H9 (cell line): ENCODE measurements at regions not wholly inside any gene's neighbourhood (a gene's known extent, or its start where the extent isn't known, plus 50 kb on each side); places are given as distances from the start of the nearest gene placed in this dataset.

ENCODE experiments used
- DNase-seq: peaks from one replicate; pipeline ENCODE4 v3.0.0-alpha.2; 2017
- H2AFZ ChIP-seq: one replicate; pipeline ENCODE4 v1.6.1; 2013; ENCODE audit warnings: mild to moderate bottlenecking, low read length, control low read depth, moderate library complexity
- H2AK5ac ChIP-seq: 2 replicates; pipeline ENCODE4 v1.6.1; 2013; ENCODE audit warnings: low read length, control low read depth, mixed read lengths; ENCODE audit not compliant: insufficient read length
- H2BK120ac ChIP-seq: one replicate; pipeline ENCODE4 v1.6.1; 2013; ENCODE audit warnings: low read depth, mild to moderate bottlenecking, low read length, control low read depth, inconsistent platforms; ENCODE audit not compliant: poor library complexity, severe bottlenecking
- H2BK12ac ChIP-seq: 2 replicates; pipeline ENCODE4 v1.6.1; 2013; ENCODE audit warnings: low read length, control low read depth, mixed read lengths, low read depth; ENCODE audit not compliant: insufficient read length
- H2BK15ac ChIP-seq: 2 replicates; pipeline ENCODE4 v1.6.1; 2013; ENCODE audit warnings: low read depth, low read length, control low read depth
- H2BK20ac ChIP-seq: one replicate; pipeline ENCODE4 v1.6.1; 2013; ENCODE audit warnings: low read depth, mild to moderate bottlenecking, low read length, control low read depth, inconsistent platforms; ENCODE audit not compliant: poor library complexity, severe bottlenecking
- H2BK5ac ChIP-seq: 2 replicates; pipeline ENCODE4 v1.6.1; 2013; ENCODE audit warnings: low read length, control low read depth, mixed read lengths; ENCODE audit not compliant: insufficient read length
- H3K14ac ChIP-seq: 2 replicates; pipeline ENCODE4 v1.6.1; 2013; ENCODE audit warnings: low read length, control low read depth; ENCODE audit not compliant: insufficient read depth
- H3K18ac ChIP-seq: 2 replicates; pipeline ENCODE4 v1.6.1; 2013; ENCODE audit warnings: low read depth, mild to moderate bottlenecking, mixed read lengths, low read length, control low read depth; ENCODE audit not compliant: insufficient read length
- H3K23ac ChIP-seq: 2 replicates; pipeline ENCODE4 v1.6.1; 2013; ENCODE audit warnings: low read length, control low read depth, mixed read lengths, low read depth; ENCODE audit not compliant: insufficient read length
- H3K23me2 ChIP-seq: 2 replicates; pipeline ENCODE4 v1.6.1; 2013; ENCODE audit warnings: low read depth, mild to moderate bottlenecking, mixed read lengths, low read length, control low read depth; ENCODE audit not compliant: insufficient read length, poor library complexity, severe bottlenecking
- H3K27ac ChIP-seq: 2 replicates; pipeline ENCODE4 v1.5.1; 2013; ENCODE audit warnings: low read length, control low read depth, mixed read lengths, low read depth; ENCODE audit not compliant: insufficient read length
- H3K27me3 ChIP-seq: 2 replicates; pipeline ENCODE4 v1.6.1; 2013; ENCODE audit warnings: low read length, control low read depth, inconsistent platforms; ENCODE audit not compliant: insufficient read depth
- H3K4ac ChIP-seq: 2 replicates; pipeline ENCODE4 v1.6.1; 2013; ENCODE audit warnings: low read depth, mild to moderate bottlenecking, control low read depth, inconsistent platforms, low read length, moderate library complexity
- H3K4me1 ChIP-seq: 2 replicates; pipeline ENCODE4 v1.6.1; 2013; ENCODE audit warnings: low read length, control low read depth, inconsistent platforms; ENCODE audit not compliant: insufficient read depth
- H3K4me2 ChIP-seq: 2 replicates; pipeline ENCODE4 v1.6.1; 2013; ENCODE audit warnings: low read length, control low read depth, mixed read lengths; ENCODE audit not compliant: insufficient read length, insufficient read depth
- H3K56ac ChIP-seq: 2 replicates; pipeline ENCODE4 v1.6.1; 2013; ENCODE audit warnings: low read depth, mild to moderate bottlenecking, mixed read lengths, low read length, control low read depth; ENCODE audit not compliant: insufficient read length
- H3K79me1 ChIP-seq: 2 replicates; pipeline ENCODE4 v1.6.1; 2013; ENCODE audit warnings: low read depth, mild to moderate bottlenecking, moderate library complexity, low read length, control low read depth, inconsistent platforms; ENCODE audit not compliant: insufficient read depth, poor library complexity, severe bottlenecking
- H3K79me2 ChIP-seq: 2 replicates; pipeline ENCODE4 v1.6.1; 2013; ENCODE audit warnings: low read length, control low read depth, inconsistent platforms; ENCODE audit not compliant: insufficient read depth
- H3K9ac ChIP-seq: 2 replicates; pipeline ENCODE4 v1.6.1; 2013; ENCODE audit warnings: low read length, control low read depth, mixed read lengths; ENCODE audit not compliant: insufficient read length; ENCODE audit errors: extremely low read depth
- H3K9me3 ChIP-seq: one replicate; pipeline ENCODE4 v1.6.1; 2013; ENCODE audit warnings: low read depth, low read length, inconsistent platforms; ENCODE audit not compliant: control insufficient read depth
- H3T11ph ChIP-seq: one replicate; pipeline ENCODE4 v1.6.1; 2013; ENCODE audit warnings: mild to moderate bottlenecking, low read length, control low read depth, inconsistent platforms
- H4K20me1 ChIP-seq: one replicate; pipeline ENCODE4 v1.6.1; 2013; ENCODE audit not compliant: control insufficient read depth, insufficient read length, insufficient read depth
- H4K5ac ChIP-seq: 2 replicates; pipeline ENCODE4 v1.6.1; 2013; ENCODE audit warnings: low read depth, mild to moderate bottlenecking, mixed read lengths, low read length, control low read depth; ENCODE audit not compliant: insufficient read length
- H4K8ac ChIP-seq: replicated peaks from 2 replicates; pipeline ENCODE4 v1.6.1; 2013; ENCODE audit warnings: low read length, control low read depth, mixed read lengths, low read depth; ENCODE audit not compliant: insufficient read length
- H4K91ac ChIP-seq: 2 replicates; pipeline ENCODE4 v1.6.1; 2013; ENCODE audit warnings: low read depth, mild to moderate bottlenecking, moderate library complexity, mixed read lengths, low read length, control low read depth; ENCODE audit not compliant: insufficient read length
- H3K27ac Mint-ChIP-seq, 3 experiments: 2 replicates in 2 of 3; 3 replicates in 1 of 3; pipeline ENCODE4 v1.8.0; 2020 to 2021; ENCODE audit warnings: mixed read lengths in 3 of 3, mild to moderate bottlenecking in 1 of 3, moderate library complexity in 1 of 3
- H3K27me3 Mint-ChIP-seq: 2 replicates; pipeline ENCODE4 v1.8.0; 2021; ENCODE audit warnings: low read depth, mild to moderate bottlenecking, moderate library complexity, mixed read lengths
- H3K36me3 Mint-ChIP-seq, 3 experiments: 2 replicates in 2 of 3; 3 replicates in 1 of 3; pipeline ENCODE4 v1.8.0; 2020 to 2021; ENCODE audit warnings: low read depth in 3 of 3, mixed read lengths in 3 of 3; ENCODE audit not compliant: insufficient read depth in 1 of 3
- H3K4me1 Mint-ChIP-seq, 2 experiments: 2 replicates each; pipeline ENCODE4 v1.8.0; 2020; ENCODE audit warnings: mixed read lengths in 2 of 2
- H3K4me3 Mint-ChIP-seq, 2 experiments: 2 replicates in 1 of 2; 3 replicates in 1 of 2; pipeline ENCODE4 v1.8.0; 2020 to 2021; ENCODE audit warnings: mild to moderate bottlenecking in 2 of 2, mixed read lengths in 2 of 2, moderate library complexity in 1 of 2
- H3K9me3 Mint-ChIP-seq, 2 experiments: 2 replicates in 1 of 2; 3 replicates in 1 of 2; pipeline ENCODE4 v1.8.0; 2020; ENCODE audit warnings: mild to moderate bottlenecking in 2 of 2, mixed read lengths in 2 of 2, moderate library complexity in 1 of 2
- WGBS: extraction: QIAGEN DNeasy Blood & Tissue Kit; methylation state at CpG from one replicate; pipeline ENCODE4 v1.1.7; 2013; ENCODE audit warnings: missing lambda C conversion rate, low lambda C conversion rate, mixed read lengths; ENCODE audit not compliant: insufficient read length; ENCODE audit errors: extremely low coverage; 5-methylcytosine and 5-hydroxymethylcytosine counted together
- TF ChIP-seq, protein P1 (sequence below): fragments of 200-600 bp; sonication (generic); conservative IDR thresholded peaks from 3 replicates; pipeline ENCODE4 v1.8.0; 2021; ENCODE audit warnings: antibody characterized with exemption, mild to moderate bottlenecking

DNA sequence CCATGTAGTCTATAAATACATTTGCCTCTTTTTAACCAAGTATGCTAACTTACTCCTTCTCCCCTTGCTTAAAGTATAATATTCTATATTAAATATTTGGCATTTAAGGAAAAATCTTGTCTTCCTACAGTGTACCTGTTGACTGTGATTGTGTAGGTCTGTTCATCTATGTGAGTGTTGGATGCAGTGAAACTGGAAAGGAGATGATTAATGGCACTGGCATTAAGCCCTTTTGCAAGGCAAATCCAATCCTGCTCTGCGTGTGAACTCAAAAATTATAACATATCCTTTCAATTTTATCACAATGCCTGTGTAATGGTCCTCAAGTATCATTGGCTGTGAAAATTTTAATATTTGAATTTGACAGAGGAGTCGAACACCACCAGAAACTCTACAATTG, 565.0 kb downstream of the KCNT2 start:
- Histone ChIP-seq H3K9ac (no peak overlapping the region), H3K79me2 (no peaks in the 10 kb centered on the region), H3K56ac (no peak overlapping the region), H3K4me2 (no peak overlapping the region), H2BK20ac (no peak overlapping the region), H3K4me1 (no peaks in the 10 kb centered on the region), H3K18ac (no peak overlapping the region), H2AK5ac (no peak overlapping the region), H3K79me1 (no peaks in the 10 kb centered on the region), H3K23me2 (no peaks in the 10 kb centered on the region), H2AFZ (no peak overlapping the region), H3T11ph (no peak overlapping the region), H4K20me1 (no peaks in the 10 kb centered on the region), H3K23ac (no peak overlapping the region), H3K27ac (no peak overlapping the region), H3K9me3 (no peaks in the 10 kb centered on the region), H3K4ac (no peak overlapping the region), H2BK15ac (no peak overlapping the region), H3K14ac (no peak overlapping the region), H3K27me3 (no peaks in the 10 kb centered on the region), H2BK12ac (no peak overlapping the region), H2BK120ac (no peak overlapping the region), H4K91ac (no peak overlapping the region), H4K5ac (no peak overlapping the region), H2BK5ac (no peak overlapping the region), H4K8ac (no peak overlapping the region)
- Mint-ChIP-seq H3K9me3 (peaks cover 16 to 17% of the 10 kb centered on the region in 2 experiments), H3K27ac (no peak overlapping the region), H3K36me3 (peaks cover 0 to 21% (median 11%) of the 10 kb centered on the region in 3 experiments; a peak in 6 of 7 replicates), H3K4me3 (no peak overlapping the region), H3K4me1 (no peaks in the 10 kb centered on the region), H3K27me3 (no peaks in the 10 kb centered on the region)
- WGBS = no CpG with 5 or more reads among the region's 2 CpGs
- TF ChIP-seq, protein P1, sequence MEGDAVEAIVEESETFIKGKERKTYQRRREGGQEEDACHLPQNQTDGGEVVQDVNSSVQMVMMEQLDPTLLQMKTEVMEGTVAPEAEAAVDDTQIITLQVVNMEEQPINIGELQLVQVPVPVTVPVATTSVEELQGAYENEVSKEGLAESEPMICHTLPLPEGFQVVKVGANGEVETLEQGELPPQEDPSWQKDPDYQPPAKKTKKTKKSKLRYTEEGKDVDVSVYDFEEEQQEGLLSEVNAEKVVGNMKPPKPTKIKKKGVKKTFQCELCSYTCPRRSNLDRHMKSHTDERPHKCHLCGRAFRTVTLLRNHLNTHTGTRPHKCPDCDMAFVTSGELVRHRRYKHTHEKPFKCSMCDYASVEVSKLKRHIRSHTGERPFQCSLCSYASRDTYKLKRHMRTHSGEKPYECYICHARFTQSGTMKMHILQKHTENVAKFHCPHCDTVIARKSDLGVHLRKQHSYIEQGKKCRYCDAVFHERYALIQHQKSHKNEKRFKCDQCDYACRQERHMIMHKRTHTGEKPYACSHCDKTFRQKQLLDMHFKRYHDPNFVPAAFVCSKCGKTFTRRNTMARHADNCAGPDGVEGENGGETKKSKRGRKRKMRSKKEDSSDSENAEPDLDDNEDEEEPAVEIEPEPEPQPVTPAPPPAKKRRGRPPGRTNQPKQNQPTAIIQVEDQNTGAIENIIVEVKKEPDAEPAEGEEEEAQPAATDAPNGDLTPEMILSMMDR = no peak
- no peak for DNase-seq
